Mucosa of descending colon (tissue), 3 donors: ENCODE measurements at regions not wholly inside any gene's neighbourhood (a gene's known extent, or its start where the extent isn't known, plus 50 kb on each side); places are given as distances from the start of the nearest gene placed in this dataset.

Experiments
- ATAC-seq: fragments of 200-7000 bp; cut with Tn5 transposase; one replicate; pipeline ENCODE4 v1.9.1; 2020; ENCODE audit warnings: mild to moderate bottlenecking, moderate library complexity
- DNase-seq, 3 donors: peaks; one replicate each; pipeline ENCODE4 v3.0.0-alpha.2; 2020
- H3K36me3 ChIP-seq: fragments of 200-600 bp; one replicate; pipeline ENCODE4 v1.8.0; 2021; ENCODE audit warnings: low read depth, mild to moderate bottlenecking
- H3K4me1 ChIP-seq: fragments of 200-600 bp; one replicate; pipeline ENCODE4 v1.8.0; 2021; ENCODE audit warnings: low read depth, mild to moderate bottlenecking
- H3K4me3 ChIP-seq: fragments of 200-600 bp; one replicate; pipeline ENCODE4 v1.8.0; 2021; ENCODE audit warnings: mild to moderate bottlenecking
- H3K9me3 ChIP-seq: fragments of 200-600 bp; one replicate; pipeline ENCODE4 v1.8.0; 2021; ENCODE audit warnings: mild to moderate bottlenecking
- CTCF ChIP-seq: fragments of 200-600 bp; IDR thresholded peaks from one replicate; pipeline ENCODE4 v1.8.0; 2022; ENCODE audit warnings: antibody characterized with exemption, mild to moderate bottlenecking
- intact Hi-C, 2 donors: fragments of 100-400 bp; cut with DNase I in 1 of 2; cut with micrococcal nuclease in 1 of 2; formaldehyde crosslinking; loops; one replicate each; pipeline versions ENCODE4 v1.11.0 to v1.11.1; 2022; cut with DNase I, micrococcal nuclease
- donor health status: DM: no; HTN: no; CAD: no; lungs with moderate emphysema.
- donor health status: DM: no; HTN: no; CAD: no.
- donor health status: DM: no; HTN: yes; CAD: no.

- intact Hi-C loops, result no loop called here
- no peak overlapping the region for H3K4me3 ChIP-seq
- no peaks in the 10 kb centered on the region for H3K9me3 ChIP-seq
- no peaks in the 10 kb centered on the region for H3K4me1 ChIP-seq
- H3K36me3 ChIP-seq, result no peaks in the 10 kb centered on the region
- ATAC-seq (no peak), DNase-seq (no peak)
- no peak for TF ChIP-seq CTCF
These were observed 121.6 kb upstream of the PMEPA1 start for GRCh38 chr20:57831326-57831992.

- ATAC-seq, result no peak
- no peak for TF ChIP-seq CTCF
- Histone ChIP-seq H3K9me3 (no peaks in the 10 kb centered on the region), H3K4me1 (no peaks in the 10 kb centered on the region), H3K36me3 (no peaks in the 10 kb centered on the region), H3K4me3 (no peak overlapping the region)
- intact Hi-C loops, result no loop called here
- DNase-seq, result no peak
These were observed 120.7 kb upstream of the PMEPA1 start for GRCh38 chr20:57830515-57830895.

GRCh38 chr20:57829805-57830514, 120.1 kb upstream of the PMEPA1 start:
- Histone ChIP-seq H3K9me3 (no peaks in the 10 kb centered on the region), H3K4me1 (no peaks in the 10 kb centered on the region), H3K4me3 (no peak overlapping the region), H3K36me3 (no peaks in the 10 kb centered on the region)
- no peak for ATAC-seq
- intact Hi-C loops, result no loop called here
- DNase-seq, result no peak
- TF ChIP-seq CTCF, result no peak

- ATAC-seq, result no peak
- no peaks in the 10 kb centered on the region for H3K9me3 ChIP-seq
- intact Hi-C loops, result no loop called here
These were observed 119.5 kb upstream of the PMEPA1 start for GRCh38 chr20:57829336-57829735.

GRCh38 chr20:57828696-57829095, 118.9 kb upstream of the PMEPA1 start:
- no peak for DNase-seq

More at GRCh38 chr20:57829336-57829735, 119.5 kb upstream of the PMEPA1 start:
- no peak for TF ChIP-seq CTCF
- no peak for DNase-seq
- Histone ChIP-seq H3K36me3 (no peaks in the 10 kb centered on the region), H3K4me1 (no peaks in the 10 kb centered on the region), H3K4me3 (no peak overlapping the region)

More at GRCh38 chr20:57828696-57829095, 118.9 kb upstream of the PMEPA1 start:
- TF ChIP-seq CTCF, result no peak
- Histone ChIP-seq H3K36me3 (no peaks in the 10 kb centered on the region), H3K4me3 (no peak overlapping the region), H3K9me3 (no peaks in the 10 kb centered on the region), H3K4me1 (no peaks in the 10 kb centered on the region)
- intact Hi-C loops, result no loop called here
- ATAC-seq, result no peak
